ENCODE measurements at regions not wholly inside any gene's neighbourhood (a gene's known extent, or its start where the extent isn't known, plus 50 kb on each side); places are given as distances from the start of the nearest gene placed in this dataset.

DNA sequence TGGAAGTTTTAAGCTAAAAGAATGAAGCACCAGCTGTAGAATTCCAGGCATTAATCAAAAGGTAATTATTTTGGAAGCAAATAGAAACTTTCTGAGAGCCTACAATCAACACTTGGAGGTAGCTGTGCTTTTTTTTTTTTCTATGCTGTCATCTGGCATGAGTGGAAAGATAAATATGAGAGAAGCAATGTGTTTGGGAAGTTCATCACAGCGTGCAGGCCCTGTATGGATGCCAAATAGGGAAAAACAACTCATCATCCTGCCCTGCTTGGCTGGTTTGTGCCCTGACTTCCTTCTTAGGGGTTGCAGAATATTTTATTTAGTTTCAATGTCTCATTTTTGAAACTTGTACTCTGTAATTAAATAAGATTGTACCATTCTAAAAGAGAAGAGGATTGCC lies 437.4 kb downstream of the PIK3C3 start:
- Histone ChIP-seq H3K27ac (no peak overlapping the region), H3K9me3 (no peaks in the 10 kb centered on the region), H3K36me3 (no peaks in the 10 kb centered on the region), H3K4me3 (no peak overlapping the region), H3K4me1 (no peaks in the 10 kb centered on the region), H3K27me3 (no peaks in the 10 kb centered on the region)
- no peak for DNase-seq
- TF ChIP-seq, protein P1, sequence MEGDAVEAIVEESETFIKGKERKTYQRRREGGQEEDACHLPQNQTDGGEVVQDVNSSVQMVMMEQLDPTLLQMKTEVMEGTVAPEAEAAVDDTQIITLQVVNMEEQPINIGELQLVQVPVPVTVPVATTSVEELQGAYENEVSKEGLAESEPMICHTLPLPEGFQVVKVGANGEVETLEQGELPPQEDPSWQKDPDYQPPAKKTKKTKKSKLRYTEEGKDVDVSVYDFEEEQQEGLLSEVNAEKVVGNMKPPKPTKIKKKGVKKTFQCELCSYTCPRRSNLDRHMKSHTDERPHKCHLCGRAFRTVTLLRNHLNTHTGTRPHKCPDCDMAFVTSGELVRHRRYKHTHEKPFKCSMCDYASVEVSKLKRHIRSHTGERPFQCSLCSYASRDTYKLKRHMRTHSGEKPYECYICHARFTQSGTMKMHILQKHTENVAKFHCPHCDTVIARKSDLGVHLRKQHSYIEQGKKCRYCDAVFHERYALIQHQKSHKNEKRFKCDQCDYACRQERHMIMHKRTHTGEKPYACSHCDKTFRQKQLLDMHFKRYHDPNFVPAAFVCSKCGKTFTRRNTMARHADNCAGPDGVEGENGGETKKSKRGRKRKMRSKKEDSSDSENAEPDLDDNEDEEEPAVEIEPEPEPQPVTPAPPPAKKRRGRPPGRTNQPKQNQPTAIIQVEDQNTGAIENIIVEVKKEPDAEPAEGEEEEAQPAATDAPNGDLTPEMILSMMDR (IDR thresholded peaks at IDR 0.05): no peak
- intact Hi-C loops (cut with DNase I; ENCODE audit: low total_unique reads): no loop called here

DNA sequence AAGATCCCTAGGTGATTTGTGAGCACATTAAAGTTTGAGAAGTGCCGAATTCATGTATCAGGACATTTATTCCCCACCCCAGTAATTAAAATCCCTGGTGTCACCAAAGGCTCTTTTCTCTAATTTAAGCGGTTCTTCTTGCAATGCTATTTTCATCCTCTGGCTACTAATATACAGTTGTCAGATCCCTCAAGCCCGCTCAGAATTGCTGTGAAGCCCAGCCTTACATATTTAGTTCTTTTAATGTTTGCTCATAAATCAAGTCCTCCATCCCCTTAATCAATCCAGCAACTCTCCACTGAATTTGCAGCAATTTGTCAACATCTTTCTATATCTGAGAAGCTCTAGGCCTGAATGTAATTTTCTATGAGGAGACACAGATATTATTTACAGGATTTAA lies 437.9 kb downstream of the PIK3C3 start:
- Histone ChIP-seq H3K36me3 (no peaks in the 10 kb centered on the region), H3K4me3 (no peak overlapping the region), H3K27ac (no peak overlapping the region), H3K9me3 (no peaks in the 10 kb centered on the region), H3K27me3 (no peaks in the 10 kb centered on the region), H3K4me1 (no peaks in the 10 kb centered on the region)
- intact Hi-C loops (cut with DNase I; ENCODE audit: low total_unique reads): no loop called here
- TF ChIP-seq, protein P1 (IDR thresholded peaks at IDR 0.05): no peak
- DNase-seq: no peak

DNA sequence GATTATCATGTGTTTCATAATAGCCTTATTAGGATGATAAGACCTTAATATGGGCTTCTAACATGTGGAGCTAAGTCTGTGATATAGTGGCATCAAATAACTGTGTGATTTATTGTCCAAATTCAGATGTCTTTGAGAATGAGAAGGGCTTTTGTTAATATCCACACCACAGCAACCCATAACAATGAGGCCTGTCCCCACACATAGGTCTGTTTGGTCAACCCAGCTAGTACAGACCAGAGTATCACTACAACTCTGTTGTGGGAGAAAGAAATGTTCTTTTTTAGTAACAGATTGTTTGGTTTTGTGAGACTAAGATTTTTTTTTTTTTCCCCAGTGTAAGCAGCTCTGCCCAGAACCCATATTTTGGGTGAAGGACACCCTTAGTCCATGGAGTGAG lies 439.2 kb downstream of the PIK3C3 start:
- Histone ChIP-seq H3K9me3 (no peaks in the 10 kb centered on the region), H3K4me1 (no peaks in the 10 kb centered on the region), H3K36me3 (no peaks in the 10 kb centered on the region), H3K27me3 (no peaks in the 10 kb centered on the region), H3K4me3 (no peak overlapping the region), H3K27ac (no peak overlapping the region)
- intact Hi-C loops (cut with DNase I; ENCODE audit: low total_unique reads): no loop called here
- DNase-seq: no peak
- TF ChIP-seq, protein P1 (IDR thresholded peaks at IDR 0.05): no peak

DNA sequence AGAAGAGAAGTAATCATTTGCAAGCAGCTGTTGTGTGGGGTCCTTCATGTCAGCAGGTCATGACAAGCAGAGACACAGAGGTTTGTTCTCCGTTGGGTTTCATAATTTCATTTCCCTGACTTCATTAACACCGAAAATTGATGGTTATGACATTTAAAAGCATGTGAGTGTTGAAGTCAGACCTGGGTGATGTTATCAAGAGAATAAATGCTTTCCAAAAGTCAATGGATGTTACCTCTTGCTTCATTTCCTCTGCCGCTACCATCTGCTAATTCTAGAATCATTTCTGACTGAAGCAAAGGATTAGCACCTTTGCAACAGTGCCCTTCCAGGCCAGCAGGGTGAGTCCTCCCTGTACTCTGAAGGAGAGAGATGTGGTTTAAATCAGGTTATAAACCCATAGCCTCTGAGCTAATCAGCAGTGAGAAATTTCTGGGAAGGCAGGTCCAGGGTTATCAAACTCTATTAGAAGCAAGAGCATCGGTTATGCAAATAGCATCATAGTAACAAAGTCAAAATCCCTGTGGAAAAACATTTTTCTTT lies 446.2 kb downstream of the PIK3C3 start:
- Histone ChIP-seq H3K4me3 (no peak overlapping the region), H3K9me3 (no peaks in the 10 kb centered on the region), H3K4me1 (no peaks in the 10 kb centered on the region), H3K27ac (no peak overlapping the region), H3K27me3 (no peaks in the 10 kb centered on the region), H3K36me3 (no peaks in the 10 kb centered on the region)
- DNase-seq: no peak
- TF ChIP-seq, protein P1 (IDR thresholded peaks at IDR 0.05): no peak
- intact Hi-C loops (cut with DNase I; ENCODE audit: low total_unique reads): no loop called here

DNA sequence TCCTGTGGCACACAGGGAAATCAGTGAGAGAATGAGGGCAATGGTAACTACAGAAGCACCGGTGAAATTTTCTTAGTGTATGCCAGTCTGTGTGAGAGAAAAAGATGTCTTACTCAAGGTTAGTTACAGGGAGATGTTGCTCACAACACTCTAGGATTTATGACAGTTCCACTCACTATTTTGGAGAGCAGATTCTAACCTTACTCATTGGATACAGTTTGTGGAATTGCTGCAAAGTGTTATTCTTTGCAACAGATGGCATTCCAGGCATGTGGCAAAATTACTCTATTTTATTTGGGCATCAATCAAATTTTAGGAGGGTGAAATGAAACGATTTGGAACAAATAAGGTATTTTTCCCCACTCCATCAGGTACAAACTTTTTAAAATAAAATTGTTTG lies 449.1 kb downstream of the PIK3C3 start:
- Histone ChIP-seq H3K27ac (no peak overlapping the region), H3K4me1 (no peaks in the 10 kb centered on the region), H3K36me3 (no peaks in the 10 kb centered on the region), H3K9me3 (no peaks in the 10 kb centered on the region), H3K27me3 (no peaks in the 10 kb centered on the region), H3K4me3 (no peak overlapping the region)
- DNase-seq: no peak
- intact Hi-C loops (cut with DNase I; ENCODE audit: low total_unique reads): no loop called here
- TF ChIP-seq, protein P1 (IDR thresholded peaks at IDR 0.05): no peak

DNA sequence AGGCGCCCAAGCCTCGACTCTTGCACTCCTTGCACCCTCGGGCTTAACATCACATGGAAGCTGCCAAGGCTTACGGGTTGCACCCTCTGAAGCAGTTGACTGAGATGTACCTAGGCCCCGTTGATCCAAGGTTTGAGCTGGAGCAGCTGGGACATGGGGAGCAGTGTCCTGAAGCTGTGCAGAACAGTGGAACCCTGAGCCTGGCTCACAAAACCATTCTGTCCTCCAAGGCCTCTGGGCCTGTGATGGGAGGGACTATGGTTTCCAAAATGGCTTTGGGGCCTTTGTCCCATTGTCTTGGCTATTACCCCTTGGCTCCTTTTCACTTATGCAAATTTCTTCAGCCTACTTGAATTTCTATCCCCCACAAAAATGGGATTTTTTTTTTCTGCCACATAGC lies 454.0 kb downstream of the PIK3C3 start:
- Histone ChIP-seq H3K27ac (no peak overlapping the region), H3K27me3 (no peaks in the 10 kb centered on the region), H3K9me3 (no peaks in the 10 kb centered on the region), H3K36me3 (no peaks in the 10 kb centered on the region), H3K4me1 (no peaks in the 10 kb centered on the region), H3K4me3 (no peak overlapping the region)
- no peak for DNase-seq
- intact Hi-C loops (cut with DNase I; ENCODE audit: low total_unique reads): no loop called here
- TF ChIP-seq, protein P1 (IDR thresholded peaks at IDR 0.05): no peak

Measured in tibial artery (tissue), 4 donors.